ENCODE measurements at regions not wholly inside any gene's neighbourhood (a gene's known extent, or its start where the extent isn't known, plus 50 kb on each side); places are given as distances from the start of the nearest gene placed in this dataset.

DNA sequence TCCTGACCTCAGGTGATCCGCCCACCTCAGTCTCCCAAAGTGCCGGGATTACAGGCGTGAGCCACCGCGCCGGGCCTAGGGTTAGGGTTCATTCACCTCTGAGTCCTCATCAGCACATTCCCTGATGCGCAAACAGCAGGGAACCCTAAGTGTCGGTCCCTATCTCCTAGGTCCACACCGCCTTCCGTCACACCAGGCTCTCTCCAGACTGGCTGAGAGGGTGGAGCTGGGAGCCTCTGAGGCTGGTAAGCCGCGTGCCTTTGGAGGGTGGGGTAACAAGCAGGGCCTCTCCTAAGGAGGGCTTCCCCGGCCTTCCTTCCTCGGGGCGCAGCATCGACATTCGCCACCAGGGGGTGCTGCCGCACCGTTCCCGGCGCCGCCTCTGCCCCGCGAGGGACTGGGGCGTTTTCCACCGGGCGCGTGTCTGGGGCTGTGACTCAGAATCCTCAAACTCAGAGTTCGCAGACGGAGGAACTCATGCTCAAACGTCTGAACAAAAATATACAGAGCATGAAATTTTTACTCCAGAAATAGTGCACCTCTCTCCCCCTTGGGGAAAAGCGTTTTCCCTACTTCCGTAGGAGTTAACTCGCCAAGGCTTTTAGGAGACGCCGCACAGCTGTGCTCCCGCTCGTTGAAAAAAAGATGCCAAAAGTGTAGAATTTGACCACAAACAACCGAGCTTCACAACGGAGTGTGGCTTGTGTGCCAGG is 63.9 kb upstream of the ASAP2 start:
- H3K36me3 ChIP-seq (ENCODE audit: control insufficient read depth, insufficient read depth, low read length): no peaks in the 10 kb centered on the region
- in situ Hi-C loops (cut with HindIII; ENCODE audit: low pct_unique_long_range_greater_than_20kb, low sequenced_read_pairs): no loop called here
- ChIA-PET CTCF (interaction anchor here (0.7 to 1.1 kb wide), 3 partner anchors 66 to 181 kb away, joined by 3 read pairs; no protein-coding TSS in a partner anchor), POLR2A (interaction anchor here (0.6 kb wide), 1 partner anchor 69 kb away, joined by 3 read pairs; no protein-coding TSS in a partner anchor)
- BruUV-seq (replicated peaks): no TSS peak
- ATAC-seq (peak; percentile 92), DNase-seq (ENCODE audit: low read depth, low spot score) (peak; percentile 71)
- H3K4me3 ChIP-seq (ENCODE audit: low read depth in 2 of 2, low read length in 2 of 2): peak overlapping the region; percentile 29 to 66
- no peaks in the 10 kb centered on the region for H3K27me3 ChIP-seq (ENCODE audit: control insufficient read depth, insufficient read depth, low read length)
- H3K27ac ChIP-seq (ENCODE audit: low read length): peak overlapping the region; percentile 94
- no peaks in the 10 kb centered on the region for H3K9me3 ChIP-seq (ENCODE audit: control insufficient read depth, insufficient read depth, low read depth, low read length)
- intact Hi-C loops (cut with micrococcal nuclease; ENCODE audit: unreplicated experiment): loop anchor here (5.0 to 10.0 kb wide), 5 partner anchors 65 to 232 kb away; partner anchors contain the start of gene ASAP2
- 0 out of 2 replicates have a peak, but pooled peaks have one; percentile 30 for TF ChIP-seq TCF7L2 (IDR thresholded peaks at IDR 0.05; ENCODE audit: low read depth, low read length)
- TF ChIP-seq REST (IDR thresholded peaks at IDR 0.05; ENCODE audit: insufficient read depth in 1 of 2, low read depth in 2 of 2, low read length in 1 of 2): no peak
- 0 out of 2 replicates have a peak, but pooled peaks have one; percentile 20 for TF ChIP-seq SIN3A (IDR thresholded peaks at IDR 0.05; ENCODE audit: borderline replicate concordance, insufficient read depth, low read depth, low read length)
- peak; percentile 99 for TF ChIP-seq CTCF (IDR thresholded peaks at IDR 0.05)
- no peak for TF ChIP-seq POLR2AphosphoS5 (IDR thresholded peaks at IDR 0.05; ENCODE audit: low read depth, low read length)
- H3K4me1 ChIP-seq (ENCODE audit: control insufficient read depth, insufficient read depth, low read length): peaks cover 32% of the 10 kb centered on the region

- Histone ChIP-seq H3K27me3 (ENCODE audit: control insufficient read depth, insufficient read depth, low read length) (no peaks in the 10 kb centered on the region), H3K9me3 (ENCODE audit: control insufficient read depth, insufficient read depth, low read depth, low read length) (no peaks in the 10 kb centered on the region), H3K36me3 (ENCODE audit: control insufficient read depth, insufficient read depth, low read length) (no peaks in the 10 kb centered on the region), H3K27ac (ENCODE audit: low read length) (peak overlapping the region; percentile 51; the same call in 1 of the 2 replicates), H3K4me3 (ENCODE audit: low read depth in 2 of 2, low read length in 2 of 2) (no peak overlapping the region), H3K4me1 (ENCODE audit: control insufficient read depth, insufficient read depth, low read length) (peaks cover 32% of the 10 kb centered on the region)
- ChIA-PET POLR2A (interaction anchor here (0.5 kb wide), 1 partner anchor 55 kb away, joined by 4 read pairs; no protein-coding TSS in a partner anchor), CTCF (no interaction called here)
- TF ChIP-seq REST (IDR thresholded peaks at IDR 0.05; ENCODE audit: insufficient read depth in 1 of 2, low read depth in 2 of 2, low read length in 1 of 2): no peak
- TF ChIP-seq SIN3A (IDR thresholded peaks at IDR 0.05; ENCODE audit: borderline replicate concordance, insufficient read depth, low read depth, low read length): no peak
- TF ChIP-seq TCF7L2 (IDR thresholded peaks at IDR 0.05; ENCODE audit: low read depth, low read length): no peak
- TF ChIP-seq POLR2AphosphoS5 (IDR thresholded peaks at IDR 0.05; ENCODE audit: low read depth, low read length): no peak
- no peak for TF ChIP-seq CTCF (IDR thresholded peaks at IDR 0.05)
- no TSS peak for BruUV-seq (replicated peaks)
- intact Hi-C loops (cut with micrococcal nuclease; ENCODE audit: unreplicated experiment): loop anchor here (2.0 to 10.0 kb wide), 6 partner anchors 65 to 269 kb away; partner anchors contain the start of gene ASAP2
- ATAC-seq (no peak), DNase-seq (ENCODE audit: low read depth, low spot score) (no peak)
- in situ Hi-C loops (cut with HindIII; ENCODE audit: low pct_unique_long_range_greater_than_20kb, low sequenced_read_pairs): no loop called here
Measured at GRCh38 chr2:9141706-9142460, 64.7 kb upstream of the ASAP2 start.
